HepG2 (cell line): ENCODE measurements at regions not wholly inside any gene's neighbourhood (a gene's known extent, or its start where the extent isn't known, plus 50 kb on each side); places are given as distances from the start of the nearest gene placed in this dataset.

Source experiments
- ATAC-seq: fragments of 200-7000 bp; cut with Tn5 transposase; 3 replicates; pipeline ENCODE4 v1.9.1; 2020; ENCODE audit warnings: mild to moderate bottlenecking, moderate library complexity
- BruUV-seq: library from RNA; stranded (reverse); fragments of 400-500 nt; replicated peaks from 2 replicates; lab custom pipeline; 2021; lab: Mats Ljungman, UMichigan
- CTCF ChIA-PET: fragments of 300-600 bp; formaldehyde crosslinking; extraction: SDS; loops from one replicate; lab custom pipeline; 2021; ENCODE audit warnings: low total read pairs, inconsistent platforms, low intra/inter-chr PET ratio; lab: Yijun Ruan, JAX
- POLR2A ChIA-PET: fragments of 350-600 bp; sonication (Branson Sonifier 250); formaldehyde crosslinking; loops from one replicate; lab custom pipeline; 2020; ENCODE audit warnings: antibody characterized with exemption, inconsistent platforms; lab: Yijun Ruan, JAX
- DNase-seq: peaks from one replicate; pipeline ENCODE4 v3.0.0-alpha.2; 2015; ENCODE audit warnings: low spot score
- FAIRE-seq: peaks from 3 replicates; lab custom pipeline; 2011; peaks lifted over from hg19 to GRCh38; lab: Jason Lieb, UNC
- H2AFZ ChIP-seq: one replicate; pipeline ENCODE4 v1.6.1; 2011; ENCODE audit warnings: low read length, inconsistent platforms
- H3K27ac ChIP-seq: fragments of 300-600 bp; 3 replicates; pipeline ENCODE4 v1.8.0; 2011; ENCODE audit warnings: mixed run types, mild to moderate bottlenecking, mixed read lengths, low read length, inconsistent platforms; ENCODE audit not compliant: insufficient read depth; ENCODE audit errors: extremely low read length
- H3K27me3 ChIP-seq, 2 experiments: fragments of 200-600 bp in 1 of 2; 2 replicates in 1 of 2; 3 replicates in 1 of 2; pipeline versions ENCODE4 v1.6.0 to v1.8.0; 2011; ENCODE audit warnings: low read length in 2 of 2, mild to moderate bottlenecking in 2 of 2, moderate library complexity in 2 of 2, inconsistent platforms in 1 of 2; ENCODE audit not compliant: insufficient read depth in 2 of 2, control insufficient read depth in 1 of 2
- H3K36me3 ChIP-seq, 2 experiments: fragments of 200-600 bp in 1 of 2; replicated peaks in 1 of 2; 2 replicates in 1 of 2; 3 replicates in 1 of 2; pipeline versions ENCODE4 v1.5.1 to v1.8.0; 2011; ENCODE audit warnings: low read length in 2 of 2, inconsistent platforms in 1 of 2; ENCODE audit not compliant: insufficient read depth in 2 of 2, control insufficient read depth in 1 of 2
- H3K4me1 ChIP-seq: 2 replicates; pipeline ENCODE4 v1.5.1; 2012; ENCODE audit warnings: low read length, inconsistent platforms; ENCODE audit not compliant: insufficient read depth
- H3K4me2 ChIP-seq: 2 replicates; pipeline ENCODE4 v1.6.0; 2011; ENCODE audit warnings: low read depth, low read length, inconsistent platforms
- H3K4me3 ChIP-seq, 3 experiments: fragments of 200-600 bp in 1 of 3; sonication (generic), shearing (Covaris generic) in 1 of 3; replicated peaks in 1 of 3; 2 replicates each; pipeline ENCODE4 v1.5.1; 2011 to 2016; ENCODE audit warnings: low read length in 3 of 3, inconsistent platforms in 2 of 3, low read depth in 2 of 3, mild to moderate bottlenecking in 2 of 3, control low read depth in 1 of 3, mixed read lengths in 1 of 3; ENCODE audit not compliant: insufficient read depth in 1 of 3
- H3K79me2 ChIP-seq: one replicate; pipeline ENCODE4 v1.6.1; 2011; ENCODE audit warnings: low read length, inconsistent platforms; ENCODE audit not compliant: insufficient read depth
- H3K9ac ChIP-seq: 2 replicates; pipeline ENCODE4 v1.6.0; 2011; ENCODE audit warnings: mild to moderate bottlenecking, low read depth, low read length, inconsistent platforms; ENCODE audit not compliant: insufficient read depth
- H3K9me3 ChIP-seq: 2 replicates; pipeline ENCODE4 v1.5.1; 2012; ENCODE audit warnings: mild to moderate bottlenecking, low read length
- H4K20me1 ChIP-seq: 2 replicates; pipeline ENCODE4 v1.6.0; 2011; ENCODE audit warnings: inconsistent platforms, mild to moderate bottlenecking, low read length, moderate library complexity; ENCODE audit not compliant: insufficient read depth
- ARID4A ChIP-seq: sonication (generic); formaldehyde crosslinking; IDR thresholded peaks from 2 replicates; pipeline ENCODE4 v1.5.0; 2020; ENCODE audit warnings: mild to moderate bottlenecking, missing genetic modification reagents, borderline replicate concordance
- HHEX ChIP-seq: IDR thresholded peaks from 2 replicates; pipeline ENCODE4 v1.6.1; 2016; ENCODE audit warnings: control low read depth
- KAT7 ChIP-seq: IDR thresholded peaks from 2 replicates; pipeline ENCODE4 v1.6.1; 2018; ENCODE audit warnings: borderline replicate concordance, missing compliant biosample characterization
- KDM6A ChIP-seq: IDR thresholded peaks from 2 replicates; pipeline ENCODE4 v1.6.1; 2016; ENCODE audit warnings: low read depth
- NONO ChIP-seq, 2 experiments: fragments of 450-650 bp in 1 of 2; sonication (generic) in 1 of 2; formaldehyde crosslinking in 1 of 2; IDR thresholded peaks in 1 of 2; conservative IDR thresholded peaks in 1 of 2; 2 replicates each; pipeline versions ENCODE4 v1.6.1 to v1.8.0; 2017 to 2022; ENCODE audit warnings: mild to moderate bottlenecking in 1 of 2, missing genetic modification reagents in 1 of 2, moderate library complexity in 1 of 2
- NRL ChIP-seq: sonication (generic); formaldehyde crosslinking; IDR thresholded peaks from 2 replicates; pipeline ENCODE4 v1.5.0; 2020; ENCODE audit warnings: missing genetic modification reagents, mild to moderate bottlenecking, moderate library complexity, borderline replicate concordance
- PTBP1 ChIP-seq: fragments of 200-400 bp; formaldehyde crosslinking; IDR thresholded peaks from 2 replicates; pipeline ENCODE4 v1.6.1; 2018; ENCODE audit warnings: low read length, low read depth; ENCODE audit not compliant: poor library complexity, severe bottlenecking
- TCF12 ChIP-seq, 2 experiments: fragments of 450-650 bp in 1 of 2; sonication (generic) in 1 of 2; formaldehyde crosslinking in 1 of 2; IDR thresholded peaks; 2 replicates each; pipeline versions ENCODE4 v1.6.1 to v1.8.0; 2017 to 2022; ENCODE audit warnings: antibody characterized with exemption in 1 of 2, mild to moderate bottlenecking in 1 of 2, missing genetic modification reagents in 1 of 2, moderate library complexity in 1 of 2
- THAP11 ChIP-seq: IDR thresholded peaks from 2 replicates; pipeline ENCODE4 v1.6.1; 2016; ENCODE audit warnings: missing biosample characterization, missing genetic modification reagents
- TRAFD1 ChIP-seq: sonication (generic); formaldehyde crosslinking; IDR thresholded peaks from 2 replicates; pipeline ENCODE4 v1.5.1; 2020; ENCODE audit warnings: missing genetic modification reagents, mild to moderate bottlenecking, borderline replicate concordance
- TRIM24 ChIP-seq: sonication (generic); formaldehyde crosslinking; IDR thresholded peaks from 2 replicates; pipeline ENCODE4 v1.8.0; 2022; ENCODE audit warnings: mild to moderate bottlenecking, missing genetic modification reagents
- ZKSCAN1 ChIP-seq: fragments of 150-350 bp; IDR thresholded peaks from 2 replicates; pipeline ENCODE4 v1.6.1; 2014; ENCODE audit warnings: low read length
- ZNF12 ChIP-seq: sonication (generic); formaldehyde crosslinking; IDR thresholded peaks from 2 replicates; pipeline ENCODE4 v1.5.0; 2020; ENCODE audit warnings: missing genetic modification reagents
- ZNF569 ChIP-seq: sonication (generic); formaldehyde crosslinking; IDR thresholded peaks from 2 replicates; pipeline ENCODE4 v1.5.0; 2020; ENCODE audit warnings: mild to moderate bottlenecking, missing genetic modification reagents, moderate library complexity, borderline replicate concordance
- ZNF710 ChIP-seq: sonication (generic); formaldehyde crosslinking; IDR thresholded peaks from 2 replicates; pipeline ENCODE4 v1.5.0; 2020; ENCODE audit warnings: mild to moderate bottlenecking, missing genetic modification reagents, borderline replicate concordance
- ZNF775 ChIP-seq: sonication (generic); formaldehyde crosslinking; IDR thresholded peaks from 2 replicates; pipeline ENCODE4 v1.4.0; 2020; ENCODE audit warnings: missing genetic modification reagents, mild to moderate bottlenecking, moderate library complexity, borderline replicate concordance
- ZNF879 ChIP-seq: sonication (generic); formaldehyde crosslinking; IDR thresholded peaks from 2 replicates; pipeline ENCODE4 v1.8.1; 2023; ENCODE audit warnings: missing genetic modification reagents
- WGBS: methylation state at CpG from one replicate; pipeline ENCODE4 v1.1.6; 2017; ENCODE audit warnings: low lambda C conversion rate; 5-methylcytosine and 5-hydroxymethylcytosine counted together
- in situ Hi-C: cut with HindIII; loops from 2 replicates; pipeline ENCODE4 v1.10.0; 2017; ENCODE audit warnings: low pct_unique_long_range_greater_than_20kb; ENCODE audit not compliant: extremely low pct_ligation_motif_present
- intact Hi-C: fragments of 100-400 bp; cut with micrococcal nuclease; formaldehyde crosslinking; loops from one replicate; pipeline ENCODE4 v1.10.0; 2022; ENCODE audit not compliant: unreplicated experiment

GRCh38 chr1:209023790-209024189 lies 559.7 kb upstream of the CAMK1G start (continued):
- TF ChIP-seq ARID4A = no peak
- TF ChIP-seq KAT7 (CRISPR knock-in tag) = no peak
- no peak for TF ChIP-seq PTBP1

GRCh38 chr1:209029737-209030136 lies 553.8 kb upstream of the CAMK1G start:
- FAIRE-seq (no peak), ATAC-seq (no peak)
- intact Hi-C loops = no loop called here
- TF ChIP-seq ZNF879 = no peak
- TF ChIP-seq TRAFD1 (CRISPR knock-in tag) = no peak
- no peak for TF ChIP-seq ZNF12 (CRISPR knock-in tag)
- no peak for TF ChIP-seq THAP11 (CRISPR knock-in tag)
- no peak for TF ChIP-seq NONO (IDR thresholded peaks at IDR 0.05)
- no peak for TF ChIP-seq NONO (CRISPR knock-in tag; conservative IDR thresholded peaks at IDR 0.05)
- no peak for TF ChIP-seq ZNF710
- TF ChIP-seq KDM6A (CRISPR knock-in tag) = no peak
- TF ChIP-seq ZNF775 (CRISPR knock-in tag) = no peak
- TF ChIP-seq ZKSCAN1 = no peak
- no peak for TF ChIP-seq TRIM24
- no peak for TF ChIP-seq TCF12 (IDR thresholded peaks at IDR 0.05)
- no peak for TF ChIP-seq TCF12 (CRISPR knock-in tag; IDR thresholded peaks at IDR 0.05)
- TF ChIP-seq NRL = no peak
- TF ChIP-seq HHEX (CRISPR knock-in tag) = no peak
- no peak for TF ChIP-seq ZNF569 (CRISPR knock-in tag)

More at GRCh38 chr1:209029737-209030136, 553.8 kb upstream of the CAMK1G start:
- POLR2A ChIA-PET = no interaction called here
- 0% methylated on average over 1 of the region's 1 CpG for WGBS
- H3K9me3 ChIP-seq = peaks cover 15% of the 10 kb centered on the region; the same call in 1 of the 2 replicates
- no peak overlapping the region for H3K27ac ChIP-seq
- H3K36me3 ChIP-seq = no peaks in the 10 kb centered on the region
- no peaks in the 10 kb centered on the region for H3K79me2 ChIP-seq
- no peak overlapping the region for H2AFZ ChIP-seq
- no peak overlapping the region for H3K4me3 ChIP-seq
- no peak for DNase-seq
- no peaks in the 10 kb centered on the region for H4K20me1 ChIP-seq
- no peak overlapping the region for H3K4me2 ChIP-seq
- in situ Hi-C loops = no loop called here
- no peaks in the 10 kb centered on the region for H3K27me3 ChIP-seq
- H3K9ac ChIP-seq = no peak overlapping the region
- CTCF ChIA-PET = no interaction called here
- no peaks in the 10 kb centered on the region for H3K4me1 ChIP-seq
- BruUV-seq = no TSS peak
